ENCODE measurements at regions not wholly inside any gene's neighbourhood (a gene's known extent, or its start where the extent isn't known, plus 50 kb on each side); places are given as distances from the start of the nearest gene placed in this dataset.

DNA sequence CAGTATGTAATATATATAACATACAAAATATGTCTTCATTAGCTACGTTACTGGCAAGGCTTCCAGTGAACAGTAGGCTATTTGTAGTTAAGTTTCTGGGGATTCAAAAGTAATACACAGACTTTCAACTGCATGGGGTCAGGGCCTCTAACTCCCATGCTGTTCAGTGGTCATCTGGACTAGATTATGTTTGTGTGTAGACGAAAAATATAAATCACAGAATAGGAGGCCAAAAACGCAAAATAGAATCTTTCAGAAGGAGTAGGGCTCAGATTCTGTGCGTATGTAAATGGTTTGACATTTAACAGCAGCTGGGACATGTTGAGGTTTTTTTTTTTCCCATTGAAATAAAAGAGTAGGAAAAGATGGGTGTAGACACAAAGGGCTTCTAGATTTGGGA, 1048.7 kb upstream of the WWC1 start:
- TF ChIP-seq, protein P1, sequence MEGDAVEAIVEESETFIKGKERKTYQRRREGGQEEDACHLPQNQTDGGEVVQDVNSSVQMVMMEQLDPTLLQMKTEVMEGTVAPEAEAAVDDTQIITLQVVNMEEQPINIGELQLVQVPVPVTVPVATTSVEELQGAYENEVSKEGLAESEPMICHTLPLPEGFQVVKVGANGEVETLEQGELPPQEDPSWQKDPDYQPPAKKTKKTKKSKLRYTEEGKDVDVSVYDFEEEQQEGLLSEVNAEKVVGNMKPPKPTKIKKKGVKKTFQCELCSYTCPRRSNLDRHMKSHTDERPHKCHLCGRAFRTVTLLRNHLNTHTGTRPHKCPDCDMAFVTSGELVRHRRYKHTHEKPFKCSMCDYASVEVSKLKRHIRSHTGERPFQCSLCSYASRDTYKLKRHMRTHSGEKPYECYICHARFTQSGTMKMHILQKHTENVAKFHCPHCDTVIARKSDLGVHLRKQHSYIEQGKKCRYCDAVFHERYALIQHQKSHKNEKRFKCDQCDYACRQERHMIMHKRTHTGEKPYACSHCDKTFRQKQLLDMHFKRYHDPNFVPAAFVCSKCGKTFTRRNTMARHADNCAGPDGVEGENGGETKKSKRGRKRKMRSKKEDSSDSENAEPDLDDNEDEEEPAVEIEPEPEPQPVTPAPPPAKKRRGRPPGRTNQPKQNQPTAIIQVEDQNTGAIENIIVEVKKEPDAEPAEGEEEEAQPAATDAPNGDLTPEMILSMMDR (IDR thresholded peaks at IDR 0.05) = no peak
- TF ChIP-seq POLR2A (IDR thresholded peaks at IDR 0.05) = no peak
